D341Med (cell line): ENCODE measurements at regions not wholly inside any gene's neighbourhood (a gene's known extent, or its start where the extent isn't known, plus 50 kb on each side); places are given as distances from the start of the nearest gene placed in this dataset.
"Not testable (repeated sequence)": the region's sequence is repeated elsewhere in the genome, so short reads cannot be mapped to it uniquely, and the experiment has no call there.

Experiments used
- DNase-seq: peaks from one replicate; pipeline ENCODE4 v3.0.0; 2012; ENCODE audit warnings: low spot score

DNA sequence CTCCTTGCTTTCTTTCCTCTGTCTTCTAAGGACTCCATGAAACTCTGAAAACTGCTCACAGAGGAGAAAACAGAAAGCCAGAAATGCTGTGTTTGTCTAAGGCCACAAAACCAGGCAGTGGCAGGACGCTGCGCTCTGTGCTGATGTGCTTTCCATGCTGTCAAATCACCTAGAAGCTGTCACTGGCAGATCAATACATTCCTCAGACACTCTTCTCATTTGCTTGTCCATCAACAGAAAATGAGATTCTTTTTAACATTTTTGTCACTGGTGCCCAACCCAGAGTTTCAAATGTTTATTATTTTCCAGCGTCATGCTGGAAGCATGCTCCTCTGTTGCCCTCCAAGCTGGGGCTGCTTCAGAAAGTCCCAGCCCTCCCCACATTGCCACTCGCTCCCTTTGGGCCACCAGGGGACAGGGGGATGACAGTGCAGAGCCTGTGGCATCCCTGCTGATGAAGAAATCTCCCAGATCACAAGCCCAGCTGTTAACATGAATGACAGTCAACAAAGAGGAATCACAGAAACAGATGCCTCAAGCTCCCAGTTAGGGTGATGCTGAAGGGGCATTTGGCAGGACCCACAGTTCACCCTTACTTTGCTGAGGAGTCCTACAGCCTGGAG is 117.5 kb upstream of the MEIS1 start:
- DNase-seq, result no peak

DNA sequence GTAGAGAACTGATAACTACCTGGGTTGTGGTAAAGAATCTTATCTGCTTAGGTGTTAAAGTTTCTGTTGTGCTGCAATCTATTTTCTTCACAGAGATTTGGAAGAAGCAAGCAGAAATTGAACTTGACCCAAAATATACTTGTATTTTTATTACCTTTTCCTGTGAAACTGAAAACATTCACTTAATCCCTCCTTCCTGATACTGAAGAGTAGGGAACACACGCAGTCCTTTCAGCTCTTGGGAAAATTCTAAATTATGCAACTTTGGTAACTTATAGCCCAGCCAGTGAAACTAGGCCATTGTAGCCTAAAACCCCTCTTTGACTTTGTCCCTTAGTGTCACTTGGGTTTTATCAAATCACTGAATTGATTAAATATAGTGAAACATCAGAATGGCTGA is 128.4 kb upstream of the MEIS1 start:
- no peak for DNase-seq

DNA sequence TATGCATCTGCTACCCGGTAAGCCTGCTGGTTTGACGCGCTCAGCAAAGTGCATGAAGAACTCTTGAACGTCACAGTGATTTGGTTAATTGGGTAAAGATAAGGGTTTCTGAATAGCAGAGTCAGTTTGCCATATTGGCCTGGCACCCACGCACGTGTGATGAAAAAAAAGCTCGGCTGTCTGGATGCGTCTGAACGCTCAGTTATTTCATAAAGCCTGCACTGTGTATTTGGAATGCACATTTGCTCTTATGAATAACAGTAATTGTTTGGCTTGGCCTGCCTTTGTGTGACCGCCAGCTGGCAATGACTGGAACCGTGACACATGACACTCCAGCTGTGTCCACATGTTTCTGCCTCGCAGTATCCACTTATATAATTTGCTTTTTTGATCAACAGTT is 129.2 kb upstream of the MEIS1 start:
- no peak for DNase-seq

- DNase-seq, result no peak
Observed at GRCh38 chr2:66303471-66303870, 131.5 kb upstream of the MEIS1 start.

- no peak for DNase-seq
Observed at GRCh38 chr2:66301767-66302140, 133.2 kb upstream of the MEIS1 start.

DNA sequence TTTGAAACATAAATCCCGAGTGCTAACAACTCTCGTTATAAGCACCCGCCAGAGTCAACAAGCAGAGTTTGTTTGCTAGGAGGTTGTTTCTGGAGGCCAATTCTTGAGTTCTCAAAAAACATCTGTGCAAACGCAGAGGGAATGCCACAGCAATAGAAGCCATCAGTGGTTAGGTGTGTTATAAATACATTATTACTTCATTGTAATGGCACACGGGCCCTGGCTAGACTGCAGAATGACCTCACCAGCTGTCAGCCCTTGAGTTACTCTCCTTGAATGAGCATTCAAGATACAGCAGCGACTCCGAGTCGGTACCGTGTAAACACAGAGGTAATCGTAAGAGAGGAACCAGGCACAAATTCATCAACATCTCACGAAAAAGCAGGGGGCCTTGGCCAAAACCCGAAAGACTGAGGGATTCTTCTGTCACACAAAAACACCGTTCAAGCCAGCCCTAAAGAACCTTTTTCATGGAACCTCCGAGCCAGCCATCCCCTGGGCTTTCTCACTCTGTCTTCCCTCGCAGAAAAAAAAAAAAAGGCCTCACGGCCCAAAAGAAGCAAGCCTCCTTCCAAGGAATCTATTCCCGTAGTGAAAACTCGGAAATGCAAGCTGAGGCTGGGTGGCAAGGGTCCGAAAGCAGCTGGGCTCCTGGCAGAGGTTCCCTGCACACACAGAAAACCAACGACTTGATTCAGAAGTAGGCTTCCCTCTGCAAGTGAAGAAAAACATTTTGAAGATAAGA is 133.7 kb upstream of the MEIS1 start:
- DNase-seq, result no peak

DNA sequence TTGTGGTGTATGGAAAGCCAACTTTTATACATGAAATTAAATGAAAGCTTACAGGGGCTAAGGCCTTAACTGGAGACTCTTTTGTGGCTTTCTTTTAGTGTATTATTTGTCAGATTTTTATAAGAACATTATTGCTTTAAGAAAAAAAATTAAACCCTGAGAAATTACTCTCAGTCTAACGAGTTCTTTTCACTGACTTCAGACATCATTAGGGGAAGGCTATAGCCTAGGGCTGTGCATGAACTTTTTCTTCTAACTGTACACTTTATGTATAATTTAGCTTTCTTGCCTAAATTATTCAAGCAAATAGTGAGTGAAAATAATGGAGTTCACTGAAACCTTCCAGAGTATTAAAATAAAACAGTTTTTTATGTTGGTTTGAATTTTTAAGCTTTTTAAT is 151.1 kb upstream of the MEIS1 start:
- no peak for DNase-seq

DNA sequence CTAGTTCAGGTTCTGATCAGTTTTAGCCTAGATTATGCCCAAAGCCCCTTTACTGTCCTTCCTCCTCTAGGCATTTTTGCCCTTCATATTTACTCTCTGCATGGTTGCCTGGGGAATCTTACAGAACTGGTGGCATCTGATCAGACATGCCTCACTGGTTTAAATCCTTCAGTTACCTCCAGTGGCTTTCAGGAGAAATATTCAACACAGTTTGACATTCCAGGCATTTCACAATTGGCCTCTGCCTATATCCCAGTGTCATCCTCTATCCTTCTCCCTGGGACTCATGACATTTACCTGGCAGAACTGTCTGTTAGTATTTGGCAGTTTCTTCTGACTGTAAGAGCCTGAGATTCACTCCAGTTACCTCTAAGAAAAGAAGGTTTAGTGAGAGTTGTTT is 152.9 kb upstream of the MEIS1 start:
- no peak for DNase-seq

DNA sequence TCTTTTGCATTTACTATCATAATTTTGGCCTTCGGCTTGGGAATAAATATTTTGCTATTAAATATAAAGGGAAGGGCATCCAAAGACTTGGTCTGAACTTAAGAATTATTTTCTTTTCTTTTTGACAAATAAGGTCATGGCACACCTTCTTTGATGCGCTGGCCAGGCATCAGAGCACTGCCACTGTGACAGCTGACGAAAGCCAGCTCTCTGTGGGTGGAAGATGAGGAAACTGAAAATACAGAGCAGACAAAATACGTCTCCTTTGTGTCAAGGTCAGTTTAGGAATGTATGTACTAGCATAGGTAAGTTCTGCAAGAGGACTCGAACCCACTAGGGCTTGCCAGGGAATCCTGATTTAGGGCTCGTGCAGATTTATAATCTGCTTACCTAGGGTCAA is 155.9 kb upstream of the MEIS1 start:
- no peak for DNase-seq

- no peak for DNase-seq
Observed at GRCh38 chr2:66275984-66276383, 158.9 kb upstream of the MEIS1 start.

- no peak for DNase-seq
Observed at GRCh38 chr2:66273933-66274490, 160.9 kb upstream of the MEIS1 start.

DNA sequence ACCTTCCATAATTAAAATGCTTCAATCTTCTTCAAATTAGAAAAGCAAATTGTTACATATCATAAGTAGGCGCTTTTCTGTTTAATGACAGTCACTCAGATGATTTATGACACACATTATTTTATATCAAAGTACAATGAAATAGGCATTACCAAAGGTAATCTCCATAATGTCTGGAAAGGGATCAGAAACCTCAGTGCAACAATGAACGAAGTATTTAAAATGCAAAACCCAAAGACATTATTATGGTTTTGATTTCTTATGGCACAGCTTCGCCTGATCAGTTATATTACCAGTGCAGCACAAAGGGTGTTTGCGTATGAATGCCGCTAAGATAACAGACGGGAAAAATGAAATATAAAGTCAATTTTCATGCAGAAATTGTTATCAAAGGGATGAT is 162.2 kb upstream of the MEIS1 start:
- no peak for DNase-seq

- DNase-seq, result no peak
Observed at GRCh38 chr2:66271777-66272176, 163.1 kb upstream of the MEIS1 start.

- DNase-seq, result no peak
Observed at GRCh38 chr2:66270247-66270646, 164.7 kb upstream of the MEIS1 start.

DNA sequence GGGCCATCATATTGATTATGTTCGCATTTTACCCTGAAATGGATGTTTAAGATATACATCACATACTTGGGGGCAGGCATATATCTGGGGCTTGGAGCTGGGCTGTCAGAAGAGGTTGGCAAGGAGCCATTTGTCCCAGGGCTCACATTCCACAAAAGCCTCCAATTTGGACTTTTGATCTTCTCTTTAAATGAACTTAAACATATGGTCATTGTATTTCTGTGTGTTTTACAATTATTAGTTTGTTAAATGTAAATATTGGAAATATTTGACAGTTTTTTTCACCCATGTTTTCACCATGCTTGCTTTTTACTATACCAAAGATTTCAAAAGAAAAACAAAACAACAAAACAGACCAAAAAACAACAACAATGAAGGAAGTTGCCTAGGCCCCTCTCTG is 165.8 kb upstream of the MEIS1 start:
- DNase-seq, result no peak

- no peak for DNase-seq
Observed at GRCh38 chr2:66268756-66269155, 166.2 kb upstream of the MEIS1 start.

DNA sequence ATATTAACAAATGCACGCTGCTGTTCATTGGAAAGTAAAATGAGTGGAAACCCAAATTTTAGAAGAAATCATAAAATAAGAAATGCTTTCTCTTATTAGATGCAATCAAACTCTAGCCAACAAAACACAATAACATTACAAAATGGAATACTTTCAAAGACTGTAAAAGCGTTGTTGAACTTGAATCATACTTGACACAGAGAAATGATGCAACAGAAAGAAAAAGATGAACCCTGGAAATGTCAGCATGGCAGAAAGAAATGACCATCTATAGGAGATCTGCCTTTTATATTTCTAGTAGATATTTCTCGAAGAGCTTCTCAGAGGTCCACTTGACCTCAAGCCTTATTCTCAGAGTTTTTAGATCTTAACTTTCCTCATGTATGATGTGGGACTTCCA is 170.6 kb upstream of the MEIS1 start:
- DNase-seq, result no peak

DNA sequence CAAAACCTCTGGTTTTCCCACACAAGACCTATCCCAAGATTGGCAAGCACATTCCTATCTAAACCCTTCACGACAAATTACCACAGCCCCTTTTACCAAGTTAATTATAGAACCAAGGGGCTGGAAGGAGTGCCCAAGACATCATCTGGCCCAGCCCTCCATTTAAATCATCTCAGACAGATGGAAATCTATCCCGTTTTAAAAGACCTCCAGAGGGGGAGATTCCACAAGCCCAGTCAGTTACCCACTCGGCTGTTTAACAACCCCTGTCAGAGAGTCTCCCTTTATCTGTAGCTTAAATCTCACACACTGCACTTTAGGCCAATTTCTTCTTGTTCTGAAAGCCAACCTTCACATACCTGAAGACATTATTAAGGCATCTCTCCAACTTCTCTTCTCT is 179.1 kb upstream of the MEIS1 start:
- no peak for DNase-seq

- no peak for DNase-seq
Observed at GRCh38 chr2:66255136-66255535, 179.8 kb upstream of the MEIS1 start.

GRCh38 chr2:66253066-66253465 is 181.9 kb upstream of the MEIS1 start:
- DNase-seq, result no peak

DNA sequence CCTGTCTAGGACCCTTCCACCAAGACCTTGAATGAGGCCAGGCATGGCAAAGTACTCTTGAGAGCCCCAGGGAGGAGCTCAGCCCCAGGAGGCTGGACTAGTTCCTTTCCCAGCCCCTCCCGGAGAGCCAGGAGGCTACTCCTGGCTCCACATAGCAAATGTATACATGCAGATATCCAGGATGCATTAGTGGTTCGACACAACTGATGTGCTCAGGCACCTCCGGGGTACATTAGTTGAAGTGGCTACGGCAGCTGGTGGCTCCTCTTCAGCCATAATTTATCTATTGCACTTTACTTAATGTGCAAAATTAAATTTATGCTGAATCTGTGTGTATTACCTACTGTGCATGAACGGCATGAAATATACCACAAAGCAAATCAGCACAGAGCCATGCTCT is 182.8 kb upstream of the MEIS1 start:
- DNase-seq, result no peak

- no peak for DNase-seq
Observed at GRCh38 chr2:66251573-66251972, 183.4 kb upstream of the MEIS1 start.

DNA sequence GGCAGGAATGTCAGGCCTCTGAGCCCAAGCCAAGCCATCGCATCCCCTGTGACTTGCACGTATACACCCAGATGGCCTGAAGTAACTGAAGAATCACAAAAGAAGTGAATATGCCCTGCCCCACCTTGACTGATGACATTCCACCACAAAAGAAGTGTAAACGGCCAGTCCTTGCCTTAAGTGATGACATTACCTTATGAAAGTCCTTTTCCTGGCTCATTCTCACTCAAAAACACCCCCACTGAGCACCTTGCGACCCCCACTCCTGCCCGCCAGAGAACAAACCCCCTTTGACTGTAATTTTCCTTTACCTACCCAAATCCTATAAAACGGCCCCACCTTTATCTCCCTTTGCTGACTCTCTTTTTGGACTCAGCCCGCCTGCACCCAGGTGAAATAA is 185.8 kb upstream of the MEIS1 start:
- DNase-seq, result not testable (repeated sequence)

GRCh38 chr2:66243809-66244208 is 191.1 kb upstream of the MEIS1 start:
- not testable (repeated sequence) for DNase-seq
